HAP-1 (cell line): ENCODE measurements at regions not wholly inside any gene's neighbourhood (a gene's known extent, or its start where the extent isn't known, plus 50 kb on each side); places are given as distances from the start of the nearest gene placed in this dataset.

Source experiments
- DNase-seq, 2 experiments: peaks; one replicate each; pipeline ENCODE4 v3.0.0-alpha.2; 2016 to 2020; ENCODE audit warnings: low spot score in 2 of 2
- H3K27me3 ChIP-seq: fragments of 250-450 bp; sonication (Bioruptor Pico); 2 replicates; pipeline ENCODE4 v1.5.1; 2020; ENCODE audit warnings: low read depth, mild to moderate bottlenecking, moderate library complexity
- H3K36me3 ChIP-seq: fragments of 250-450 bp; sonication (Bioruptor Pico); replicated peaks from 2 replicates; pipeline ENCODE4 v1.5.1; 2020; ENCODE audit warnings: mild to moderate bottlenecking
- H3K4me1 ChIP-seq: fragments of 250-450 bp; sonication (Bioruptor Pico); 2 replicates; pipeline ENCODE4 v1.5.1; 2020; ENCODE audit warnings: mild to moderate bottlenecking
- H3K4me3 ChIP-seq: fragments of 250-450 bp; sonication (Bioruptor Pico); 2 replicates; pipeline ENCODE4 v1.5.1; 2020; ENCODE audit warnings: mild to moderate bottlenecking, moderate library complexity
- H3K9me3 ChIP-seq: fragments of 250-450 bp; sonication (Bioruptor Pico); 2 replicates; pipeline ENCODE4 v1.5.1; 2020; ENCODE audit warnings: mild to moderate bottlenecking, moderate library complexity
- in situ Hi-C: fragments of 300-500 bp; cut with MboI; formaldehyde crosslinking; loops from 3 replicates; pipeline ENCODE4 v1.14.3; 2020; ENCODE audit warnings: low sequenced_read_pairs, inconsistent platforms, mixed read lengths

DNA sequence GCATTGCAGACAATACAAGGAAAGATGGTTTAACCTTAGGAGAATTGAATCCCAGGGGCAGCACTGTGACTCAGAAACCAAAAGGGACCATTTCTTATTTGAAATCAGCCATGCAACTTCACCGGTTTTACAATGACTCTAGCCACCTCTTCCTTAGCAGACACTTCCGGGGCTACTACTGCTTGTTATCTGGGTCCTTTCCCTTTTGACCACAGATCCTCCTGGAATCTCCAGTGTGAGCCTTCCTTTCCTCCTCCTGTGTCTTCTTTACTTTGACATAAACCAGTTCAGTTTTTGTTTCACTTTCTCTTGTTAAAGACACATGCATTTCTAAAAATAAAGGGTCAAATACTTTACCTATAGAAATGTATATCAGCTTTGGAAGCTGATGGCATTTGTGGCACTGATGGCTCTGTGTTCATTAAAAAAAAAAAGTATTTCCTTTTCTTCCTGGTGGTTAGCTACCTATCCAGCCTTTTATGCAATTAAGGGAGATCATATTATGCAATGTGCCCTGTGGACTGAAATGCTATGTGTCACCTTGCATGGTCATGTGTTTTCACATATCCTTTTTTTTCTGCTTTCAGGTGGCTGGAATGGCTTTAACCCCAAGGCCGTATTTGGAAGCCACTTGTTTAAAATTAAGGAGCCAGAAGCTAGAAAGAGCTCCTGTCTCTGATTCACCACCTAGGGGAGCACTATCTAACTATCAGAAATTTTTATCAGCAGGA lies 296.2 kb downstream of the CHL1 start:
- peaks cover 8% of the 10 kb centered on the region for H3K4me1 ChIP-seq
- no peaks in the 10 kb centered on the region for H3K36me3 ChIP-seq
- H3K27me3 ChIP-seq = no peaks in the 10 kb centered on the region
- H3K9me3 ChIP-seq = no peaks in the 10 kb centered on the region
- peak in 1 of 2 experiments; percentile 20 for DNase-seq
- no peak overlapping the region for H3K4me3 ChIP-seq
- in situ Hi-C loops = no loop called here

DNA sequence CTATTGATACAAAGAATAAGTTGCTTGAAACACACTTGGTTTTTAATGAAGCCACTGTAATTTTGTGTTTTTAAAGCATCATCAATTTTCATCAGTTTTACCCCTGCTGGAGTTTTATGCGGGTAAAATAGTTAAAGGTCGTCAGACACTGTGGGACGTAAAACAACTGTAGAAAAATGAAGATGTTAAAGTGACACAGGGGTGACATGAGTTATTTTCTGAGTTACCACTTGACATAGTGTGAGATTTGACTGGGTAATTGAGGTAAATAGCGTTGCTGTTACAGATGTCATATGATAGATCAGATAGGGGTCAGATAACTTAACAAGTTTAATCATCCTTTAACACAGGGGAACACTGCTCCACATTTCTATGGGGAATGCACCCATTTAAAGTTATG lies 297.6 kb downstream of the CHL1 start:
- in situ Hi-C loops = no loop called here

DNA sequence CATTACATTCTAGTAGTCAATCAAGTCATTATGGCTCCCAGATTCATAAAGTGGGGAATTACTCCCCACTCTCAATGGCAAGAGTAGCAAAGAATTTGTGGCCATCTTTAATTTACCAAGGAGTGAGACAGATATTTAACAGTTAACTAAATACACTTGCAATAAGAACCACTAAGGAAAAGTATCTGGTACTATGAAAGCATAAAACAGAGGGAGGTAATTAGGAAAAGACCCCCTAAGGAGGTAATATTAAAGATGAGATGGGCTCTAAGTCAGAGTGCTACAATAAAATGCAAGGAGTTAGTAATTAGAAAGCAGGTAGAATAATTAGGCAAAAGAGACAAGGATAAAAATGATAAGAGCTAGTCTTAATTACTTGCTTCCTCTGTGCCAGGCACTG lies 301.9 kb downstream of the CHL1 start:
- Histone ChIP-seq H3K36me3 (no peaks in the 10 kb centered on the region), H3K27me3 (no peaks in the 10 kb centered on the region), H3K9me3 (no peaks in the 10 kb centered on the region), H3K4me1 (no peaks in the 10 kb centered on the region), H3K4me3 (no peak overlapping the region)
- in situ Hi-C loops = no loop called here
- DNase-seq = no peak

More for the DNA sequence above, 297.6 kb downstream of the CHL1 start:
- Histone ChIP-seq H3K36me3 (no peaks in the 10 kb centered on the region), H3K4me1 (peaks cover 8% of the 10 kb centered on the region), H3K27me3 (no peaks in the 10 kb centered on the region), H3K9me3 (no peaks in the 10 kb centered on the region), H3K4me3 (no peak overlapping the region)
- DNase-seq = no peak

DNA sequence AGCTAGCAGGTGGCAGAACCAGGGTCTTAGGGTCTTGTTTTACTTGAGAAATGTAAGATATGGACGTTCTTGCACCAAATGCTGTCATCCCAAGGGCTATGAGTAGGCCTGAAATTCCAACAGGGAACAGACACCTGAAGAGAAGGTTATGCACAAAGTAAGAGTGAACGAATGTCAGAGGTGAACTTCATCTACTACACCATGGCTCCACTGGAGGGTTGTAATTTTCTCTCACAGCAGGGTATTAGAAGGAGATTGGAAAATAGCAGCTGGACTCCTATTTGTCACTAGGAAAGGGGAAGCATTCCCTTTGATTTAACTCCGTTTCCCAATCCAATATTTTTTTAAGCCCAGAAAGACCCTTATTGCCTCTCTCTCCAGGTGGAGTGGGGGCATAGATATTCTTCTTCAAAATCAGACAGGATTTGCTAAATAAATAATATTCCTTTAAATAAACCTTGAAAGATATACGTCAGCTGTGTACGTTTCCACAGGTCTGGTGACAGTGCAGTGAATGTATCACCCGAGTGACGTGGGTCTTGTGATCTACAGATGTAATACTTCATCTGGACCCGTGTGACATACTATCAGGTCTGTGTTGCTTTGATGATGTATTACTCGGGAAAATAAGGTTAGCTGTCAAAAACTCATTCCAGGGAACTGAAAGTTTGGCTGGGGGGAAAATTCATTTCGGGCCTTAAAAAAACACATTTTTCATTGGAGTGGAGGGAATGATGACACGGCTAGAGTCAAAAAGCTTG lies 302.6 kb downstream of the CHL1 start:
- no peaks in the 10 kb centered on the region for H3K9me3 ChIP-seq
- no peaks in the 10 kb centered on the region for H3K27me3 ChIP-seq
- no peaks in the 10 kb centered on the region for H3K36me3 ChIP-seq
- DNase-seq = no peak
- H3K4me3 ChIP-seq = no peak overlapping the region
- in situ Hi-C loops = no loop called here
- no peaks in the 10 kb centered on the region for H3K4me1 ChIP-seq

DNA sequence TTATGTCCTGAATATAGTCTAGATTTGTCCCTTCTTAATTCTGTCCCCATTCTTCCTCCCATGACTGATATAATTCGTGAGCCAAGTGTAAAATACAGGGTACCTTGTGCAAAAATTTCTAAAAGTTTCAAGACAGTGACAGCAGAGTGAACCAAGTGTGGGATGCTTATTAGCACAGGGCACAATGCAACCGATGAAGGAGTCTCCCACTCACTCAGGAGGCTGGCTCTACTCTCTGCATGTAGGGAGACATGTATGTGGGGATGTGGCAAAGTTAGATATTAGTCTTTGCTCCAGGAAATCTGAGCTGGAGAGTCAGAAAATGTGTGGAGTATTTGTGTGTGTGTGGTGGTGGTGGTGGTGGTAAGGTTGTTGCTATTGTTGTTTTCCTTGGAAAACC lies 305.9 kb downstream of the CHL1 start:
- DNase-seq = no peak
- no peaks in the 10 kb centered on the region for H3K36me3 ChIP-seq
- H3K4me1 ChIP-seq = no peaks in the 10 kb centered on the region
- in situ Hi-C loops = no loop called here
- peaks cover 2% of the 10 kb centered on the region; the same call in 1 of the 2 replicates for H3K27me3 ChIP-seq
- no peaks in the 10 kb centered on the region for H3K9me3 ChIP-seq
- H3K4me3 ChIP-seq = no peak overlapping the region

DNA sequence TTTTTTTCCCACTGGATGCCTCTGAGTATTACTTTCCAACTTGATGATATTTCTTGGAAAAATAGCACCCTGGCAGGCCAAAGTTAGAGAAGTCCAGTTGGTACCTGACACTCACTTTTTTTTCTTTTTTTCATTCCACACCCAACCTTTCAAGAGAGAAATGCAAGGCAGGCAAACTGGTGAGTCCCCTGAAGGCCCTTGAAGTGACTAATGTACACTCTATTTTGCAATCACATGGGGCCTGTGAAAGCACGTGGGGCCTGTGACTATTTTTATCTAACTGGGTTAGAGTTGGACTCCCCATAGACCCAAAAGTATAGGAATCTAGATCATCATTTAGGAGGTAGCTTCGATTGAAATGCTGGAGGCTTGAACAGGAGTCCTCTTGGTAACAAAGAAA lies 316.7 kb downstream of the CHL1 start:
- in situ Hi-C loops = no loop called here

DNA sequence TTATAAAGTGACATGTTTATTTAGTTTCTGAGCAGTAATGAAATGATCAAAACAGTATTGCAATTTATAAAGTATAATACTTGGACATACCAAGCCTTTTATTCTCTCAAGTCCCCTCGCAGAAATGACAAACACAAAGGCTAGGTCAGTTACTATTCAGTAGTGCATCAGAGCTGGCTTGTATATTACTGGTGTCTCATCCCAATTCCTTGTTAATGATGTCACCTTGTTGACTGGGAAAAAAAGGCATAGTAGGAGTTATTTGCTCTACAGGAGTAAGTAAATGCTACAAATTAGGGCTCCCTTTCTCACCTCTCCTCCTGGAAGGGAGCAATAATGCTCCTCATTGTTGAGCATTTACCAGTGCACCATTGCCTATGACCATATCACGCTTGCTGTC lies 317.6 kb downstream of the CHL1 start:
- in situ Hi-C loops = no loop called here
- H3K4me3 ChIP-seq = no peak overlapping the region
- H3K27me3 ChIP-seq = no peaks in the 10 kb centered on the region
- no peak for DNase-seq
- no peaks in the 10 kb centered on the region for H3K9me3 ChIP-seq
- no peaks in the 10 kb centered on the region for H3K4me1 ChIP-seq
- H3K36me3 ChIP-seq = no peaks in the 10 kb centered on the region

More for the DNA sequence above, 316.7 kb downstream of the CHL1 start:
- Histone ChIP-seq H3K36me3 (no peaks in the 10 kb centered on the region), H3K9me3 (no peaks in the 10 kb centered on the region), H3K4me3 (no peak overlapping the region), H3K4me1 (no peaks in the 10 kb centered on the region), H3K27me3 (no peaks in the 10 kb centered on the region)
- DNase-seq = no peak

DNA sequence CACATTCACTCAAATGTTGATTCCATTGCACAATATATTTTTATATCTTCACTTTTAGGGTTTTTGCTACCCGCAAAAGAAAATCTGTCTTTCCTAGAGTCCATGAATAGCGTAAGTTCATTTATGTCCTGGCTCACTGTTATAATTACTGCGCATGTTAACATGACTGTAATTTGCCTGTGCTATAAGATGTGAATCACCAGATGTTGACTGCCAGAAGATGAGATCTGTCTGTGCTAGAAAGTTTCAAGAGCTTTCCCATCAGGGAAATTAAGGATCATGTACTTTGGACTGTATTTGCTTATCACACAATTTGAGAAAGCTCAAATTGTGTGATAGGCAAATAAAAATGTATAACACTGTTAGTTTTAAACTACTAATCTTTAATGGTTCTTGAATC lies 322.5 kb downstream of the CHL1 start:
- peaks cover 5% of the 10 kb centered on the region for H3K4me1 ChIP-seq
- no peaks in the 10 kb centered on the region for H3K9me3 ChIP-seq
- in situ Hi-C loops = no loop called here
- H3K27me3 ChIP-seq = no peaks in the 10 kb centered on the region
- no peaks in the 10 kb centered on the region for H3K36me3 ChIP-seq
- H3K4me3 ChIP-seq = no peak overlapping the region
- no peak for DNase-seq

DNA sequence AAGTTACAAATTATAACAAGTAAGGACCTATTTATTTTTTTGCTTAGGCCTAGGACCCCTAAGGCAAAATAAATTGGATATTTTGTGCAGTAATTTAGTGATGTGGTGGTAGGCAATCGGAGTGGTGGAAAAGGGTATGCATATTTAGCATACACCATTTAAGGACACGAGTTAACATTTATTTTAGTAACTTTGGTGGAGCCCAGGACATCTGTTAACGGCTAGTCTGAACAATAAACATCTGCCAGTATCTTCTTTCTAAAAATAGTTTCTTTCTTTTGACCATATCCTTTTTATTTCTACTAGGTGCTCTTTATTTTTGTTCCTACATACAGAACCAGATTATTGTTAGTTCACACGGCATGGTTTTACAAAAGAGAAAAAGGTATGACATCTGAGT lies 326.3 kb downstream of the CHL1 start:
- H3K36me3 ChIP-seq = no peaks in the 10 kb centered on the region
- H3K4me3 ChIP-seq = no peak overlapping the region
- DNase-seq = no peak
- H3K9me3 ChIP-seq = no peaks in the 10 kb centered on the region
- H3K4me1 ChIP-seq = peaks cover 5% of the 10 kb centered on the region
- no peaks in the 10 kb centered on the region for H3K27me3 ChIP-seq
- in situ Hi-C loops = no loop called here

DNA sequence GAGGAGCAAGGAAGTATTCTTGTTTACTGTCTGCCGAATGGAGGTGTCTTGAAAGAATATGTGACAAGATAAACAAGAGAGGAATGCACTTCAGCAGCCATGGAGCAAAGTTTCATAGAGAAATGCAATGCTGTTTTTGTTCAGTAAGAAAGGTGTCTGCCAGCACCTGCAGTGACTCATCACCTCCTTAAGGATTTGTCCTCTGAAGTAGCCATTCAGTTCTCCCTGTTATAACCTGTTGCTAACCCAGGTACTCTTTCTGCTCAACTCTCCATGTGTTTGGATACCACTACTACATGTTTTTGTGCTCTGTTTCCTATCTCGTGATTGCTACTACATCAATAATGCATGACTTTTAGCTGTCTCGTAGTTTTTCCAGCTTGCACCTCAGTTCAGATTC lies 328.9 kb downstream of the CHL1 start:
- Histone ChIP-seq H3K36me3 (no peaks in the 10 kb centered on the region), H3K4me3 (no peak overlapping the region), H3K9me3 (no peaks in the 10 kb centered on the region), H3K4me1 (peaks cover 5% of the 10 kb centered on the region), H3K27me3 (no peaks in the 10 kb centered on the region)
- no peak for DNase-seq
- in situ Hi-C loops = no loop called here

DNA sequence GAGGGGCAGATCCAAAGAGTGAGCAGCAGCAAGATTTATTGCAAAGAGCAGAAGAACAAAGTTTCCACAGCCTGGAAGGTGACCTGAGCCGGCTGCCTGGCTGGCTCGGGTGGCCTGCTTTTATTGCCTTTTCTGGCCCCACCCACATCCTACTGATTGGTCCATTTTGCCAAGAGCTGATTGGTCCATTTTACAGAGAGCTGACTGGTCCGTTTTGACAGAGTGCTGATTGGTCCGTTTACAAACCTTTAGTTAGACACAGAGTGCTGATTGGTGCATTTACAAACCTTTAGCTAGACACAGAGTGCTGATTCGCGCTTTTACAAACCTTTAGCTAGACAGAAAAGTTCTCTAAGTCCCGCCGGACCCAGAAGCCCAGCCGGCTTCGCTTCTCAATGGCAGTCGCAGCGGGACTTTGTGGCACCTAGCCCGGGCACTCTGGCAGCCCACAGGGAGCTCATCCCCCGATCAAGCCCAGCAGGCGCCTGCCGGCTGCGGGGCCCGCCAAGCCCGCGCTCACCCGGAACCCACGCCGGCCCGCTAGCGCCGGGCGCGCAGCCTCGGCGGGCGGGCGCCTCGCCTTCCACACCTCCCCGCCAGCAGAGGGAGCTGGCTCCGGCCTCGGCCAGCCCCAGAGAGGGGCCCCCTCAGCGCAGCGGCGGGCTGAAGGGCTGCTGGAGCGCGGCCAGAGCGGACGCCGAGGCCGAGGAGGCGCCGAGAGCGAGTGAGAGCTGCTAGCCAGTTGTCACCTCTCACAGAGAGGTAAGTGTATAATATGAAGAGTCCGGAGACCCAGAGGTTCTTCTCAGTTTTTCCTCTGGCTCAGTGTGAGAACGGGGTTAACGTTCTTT lies 339.2 kb downstream of the CHL1 start:
- Histone ChIP-seq H3K27me3 (no peaks in the 10 kb centered on the region), H3K9me3 (no peaks in the 10 kb centered on the region; the same call in 1 of the 2 replicates), H3K36me3 (no peaks in the 10 kb centered on the region), H3K4me3 (no peak overlapping the region), H3K4me1 (no peaks in the 10 kb centered on the region)
- in situ Hi-C loops = no loop called here
- DNase-seq = no peak

DNA sequence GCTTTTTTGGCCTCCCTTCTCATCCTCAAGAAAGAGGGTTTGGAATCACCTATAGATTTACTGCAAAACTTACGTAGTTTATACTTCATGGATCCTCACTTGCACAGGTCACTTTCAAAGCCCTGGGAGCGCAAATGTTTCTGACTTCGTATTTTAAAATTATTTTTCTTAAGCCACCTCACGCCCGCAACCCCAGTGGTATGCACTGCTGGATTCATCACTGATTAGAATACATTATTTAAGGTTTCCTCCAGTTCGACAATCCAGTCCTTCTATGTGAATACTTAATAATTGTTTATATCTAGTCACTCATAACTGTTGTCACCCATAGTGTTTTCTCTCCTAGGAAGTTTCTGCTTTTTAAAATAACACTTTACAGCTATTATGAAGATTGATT lies 339.9 kb downstream of the CHL1 start:
- in situ Hi-C loops = no loop called here
- no peak overlapping the region for H3K4me3 ChIP-seq
- no peaks in the 10 kb centered on the region for H3K4me1 ChIP-seq
- H3K27me3 ChIP-seq = no peaks in the 10 kb centered on the region
- no peak for DNase-seq
- H3K36me3 ChIP-seq = no peaks in the 10 kb centered on the region
- no peaks in the 10 kb centered on the region; the same call in 1 of the 2 replicates for H3K9me3 ChIP-seq

DNA sequence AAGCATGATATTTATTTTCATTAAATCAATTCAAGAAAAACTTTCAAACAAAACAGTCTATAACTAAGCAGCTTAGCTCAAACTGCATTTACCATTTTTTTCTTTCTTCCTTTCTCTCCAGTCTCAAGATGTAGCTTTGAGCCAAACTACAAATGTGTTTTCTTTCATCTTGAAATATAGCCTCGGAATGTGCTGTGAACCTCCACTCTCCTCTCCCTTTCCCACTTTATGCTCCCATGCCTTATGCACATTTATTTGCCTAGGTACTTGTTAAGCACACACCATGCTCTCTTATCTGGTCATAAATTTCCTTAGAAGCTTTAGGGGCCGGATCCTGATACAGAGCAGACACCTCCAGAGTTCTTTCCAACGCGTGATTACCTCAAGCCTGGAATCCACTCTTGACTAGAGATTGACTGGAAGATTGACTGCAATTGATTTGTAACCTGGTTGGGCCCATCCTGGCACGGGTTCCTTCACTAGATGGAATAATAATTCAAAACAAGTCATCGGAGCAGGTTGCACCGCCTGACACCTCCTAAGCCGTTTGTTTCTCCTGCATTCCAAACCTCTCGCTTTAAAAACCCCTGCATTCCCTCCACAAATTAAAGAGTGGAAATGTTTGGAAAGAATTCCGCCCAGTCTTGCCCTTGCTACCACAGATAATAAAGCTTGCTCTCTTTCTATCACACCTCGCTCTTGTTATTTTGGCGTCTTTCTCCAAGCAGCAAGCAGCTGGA lies 344.7 kb downstream of the CHL1 start:
- no peak overlapping the region for H3K4me3 ChIP-seq
- no peaks in the 10 kb centered on the region for H3K27me3 ChIP-seq
- H3K36me3 ChIP-seq = no peaks in the 10 kb centered on the region
- no peaks in the 10 kb centered on the region for H3K9me3 ChIP-seq
- in situ Hi-C loops = no loop called here
- DNase-seq = no peak
- no peaks in the 10 kb centered on the region for H3K4me1 ChIP-seq
